ENCODE measurements at regions not wholly inside any gene's neighbourhood (a gene's known extent, or its start where the extent isn't known, plus 50 kb on each side); places are given as distances from the start of the nearest gene placed in this dataset.
"Not testable (repeated sequence)": the region's sequence is repeated elsewhere in the genome, so short reads cannot be mapped to it uniquely, and the experiment has no call there.

- Histone ChIP-seq H3K27me3 (ENCODE audit: insufficient read depth, low read length) (no peaks in the 10 kb centered on the region), H3K79me2 (ENCODE audit: control insufficient read depth, insufficient read depth, low read length, unreplicated experiment) (no peaks in the 10 kb centered on the region), H2AFZ (ENCODE audit: low read length, unreplicated experiment) (no peak overlapping the region), H3K4me1 (ENCODE audit: control insufficient read depth, insufficient read depth, low read length, unreplicated experiment) (peaks cover 9% of the 10 kb centered on the region), H3K27ac (ENCODE audit: low read depth, low read length) (no peak overlapping the region), H3K36me3 (ENCODE audit: insufficient read depth, low read length) (no peaks in the 10 kb centered on the region), H3K4me3 (ENCODE audit: low read depth, low read length) (no peak overlapping the region)
Observed at GRCh38 chr5:143635146-143635752, 176.7 kb upstream of the HMHB1 start.

- no peaks in the 10 kb centered on the region for H3K36me3 ChIP-seq (ENCODE audit: insufficient read depth, low read length)
- H3K27ac ChIP-seq (ENCODE audit: low read depth, low read length): no peak overlapping the region
- no peak overlapping the region for H3K4me3 ChIP-seq (ENCODE audit: low read depth, low read length)
- H2AFZ ChIP-seq (ENCODE audit: low read length, unreplicated experiment): no peak overlapping the region
- peaks cover 14% of the 10 kb centered on the region for H3K4me1 ChIP-seq (ENCODE audit: control insufficient read depth, insufficient read depth, low read length, unreplicated experiment)
- no peaks in the 10 kb centered on the region for H3K79me2 ChIP-seq (ENCODE audit: control insufficient read depth, insufficient read depth, low read length, unreplicated experiment)
- no peaks in the 10 kb centered on the region for H3K27me3 ChIP-seq (ENCODE audit: insufficient read depth, low read length)
Observed at GRCh38 chr5:143634689-143635088, 177.3 kb upstream of the HMHB1 start.

GRCh38 chr5:143629871-143630659 is 181.9 kb upstream of the HMHB1 start:
- peak overlapping the region; percentile 61 for H2AFZ ChIP-seq (ENCODE audit: low read length, unreplicated experiment)

GRCh38 chr5:143625048-143625447 is 186.9 kb upstream of the HMHB1 start:
- H3K27me3 ChIP-seq (ENCODE audit: insufficient read depth, low read length); H3K4me3 ChIP-seq (ENCODE audit: low read depth, low read length); H2AFZ ChIP-seq (ENCODE audit: low read length, unreplicated experiment); H3K27ac ChIP-seq (ENCODE audit: low read depth, low read length); H3K4me1 ChIP-seq (ENCODE audit: control insufficient read depth, insufficient read depth, low read length, unreplicated experiment); H3K79me2 ChIP-seq (ENCODE audit: control insufficient read depth, insufficient read depth, low read length, unreplicated experiment); H3K36me3 ChIP-seq (ENCODE audit: insufficient read depth, low read length): not testable (repeated sequence)

More at GRCh38 chr5:143629871-143630659, 181.9 kb upstream of the HMHB1 start:
- Histone ChIP-seq H3K27me3 (ENCODE audit: insufficient read depth, low read length) (no peaks in the 10 kb centered on the region), H3K4me1 (ENCODE audit: control insufficient read depth, insufficient read depth, low read length, unreplicated experiment) (peaks cover 13% of the 10 kb centered on the region), H3K36me3 (ENCODE audit: insufficient read depth, low read length) (no peaks in the 10 kb centered on the region), H3K4me3 (ENCODE audit: low read depth, low read length) (no peak overlapping the region), H3K27ac (ENCODE audit: low read depth, low read length) (peak overlapping the region; percentile 35), H3K79me2 (ENCODE audit: control insufficient read depth, insufficient read depth, low read length, unreplicated experiment) (no peaks in the 10 kb centered on the region)

- H3K36me3 ChIP-seq (ENCODE audit: insufficient read depth, low read length): no peaks in the 10 kb centered on the region
- H3K4me3 ChIP-seq (ENCODE audit: low read depth, low read length): no peak overlapping the region
- H3K4me1 ChIP-seq (ENCODE audit: control insufficient read depth, insufficient read depth, low read length, unreplicated experiment): peaks cover under 1% of the 10 kb centered on the region
- H2AFZ ChIP-seq (ENCODE audit: low read length, unreplicated experiment): no peak overlapping the region
- no peak overlapping the region for H3K27ac ChIP-seq (ENCODE audit: low read depth, low read length)
- H3K79me2 ChIP-seq (ENCODE audit: control insufficient read depth, insufficient read depth, low read length, unreplicated experiment): no peaks in the 10 kb centered on the region
- H3K27me3 ChIP-seq (ENCODE audit: insufficient read depth, low read length): no peaks in the 10 kb centered on the region
Observed at GRCh38 chr5:143624465-143624864, 187.5 kb upstream of the HMHB1 start.

GRCh38 chr5:143619040-143619439 is 192.9 kb upstream of the HMHB1 start:
- H3K27ac ChIP-seq (ENCODE audit: low read depth, low read length): no peak overlapping the region
- no peaks in the 10 kb centered on the region for H3K36me3 ChIP-seq (ENCODE audit: insufficient read depth, low read length)
- H3K27me3 ChIP-seq (ENCODE audit: insufficient read depth, low read length): no peaks in the 10 kb centered on the region
- no peak overlapping the region for H2AFZ ChIP-seq (ENCODE audit: low read length, unreplicated experiment)
- H3K79me2 ChIP-seq (ENCODE audit: control insufficient read depth, insufficient read depth, low read length, unreplicated experiment): no peaks in the 10 kb centered on the region
- H3K4me1 ChIP-seq (ENCODE audit: control insufficient read depth, insufficient read depth, low read length, unreplicated experiment): no peaks in the 10 kb centered on the region
- no peak overlapping the region for H3K4me3 ChIP-seq (ENCODE audit: low read depth, low read length)

GRCh38 chr5:143618141-143618540 is 193.8 kb upstream of the HMHB1 start:
- Histone ChIP-seq H3K4me1 (ENCODE audit: control insufficient read depth, insufficient read depth, low read length, unreplicated experiment) (no peaks in the 10 kb centered on the region), H2AFZ (ENCODE audit: low read length, unreplicated experiment) (no peak overlapping the region), H3K27me3 (ENCODE audit: insufficient read depth, low read length) (no peaks in the 10 kb centered on the region), H3K79me2 (ENCODE audit: control insufficient read depth, insufficient read depth, low read length, unreplicated experiment) (no peaks in the 10 kb centered on the region), H3K36me3 (ENCODE audit: insufficient read depth, low read length) (no peaks in the 10 kb centered on the region), H3K27ac (ENCODE audit: low read depth, low read length) (no peak overlapping the region), H3K4me3 (ENCODE audit: low read depth, low read length) (no peak overlapping the region)

- no peaks in the 10 kb centered on the region for H3K27me3 ChIP-seq (ENCODE audit: insufficient read depth, low read length)
- no peak overlapping the region for H3K4me3 ChIP-seq (ENCODE audit: low read depth, low read length)
- H2AFZ ChIP-seq (ENCODE audit: low read length, unreplicated experiment): no peak overlapping the region
- no peaks in the 10 kb centered on the region for H3K4me1 ChIP-seq (ENCODE audit: control insufficient read depth, insufficient read depth, low read length, unreplicated experiment)
- H3K79me2 ChIP-seq (ENCODE audit: control insufficient read depth, insufficient read depth, low read length, unreplicated experiment): no peaks in the 10 kb centered on the region
- no peak overlapping the region for H3K27ac ChIP-seq (ENCODE audit: low read depth, low read length)
- H3K36me3 ChIP-seq (ENCODE audit: insufficient read depth, low read length): no peaks in the 10 kb centered on the region
Observed at GRCh38 chr5:143614831-143615230, 197.1 kb upstream of the HMHB1 start.

GRCh38 chr5:143613329-143613728 is 198.6 kb upstream of the HMHB1 start:
- no peak overlapping the region for H3K4me3 ChIP-seq (ENCODE audit: low read depth, low read length)
- no peak overlapping the region for H2AFZ ChIP-seq (ENCODE audit: low read length, unreplicated experiment)
- H3K27me3 ChIP-seq (ENCODE audit: insufficient read depth, low read length): no peaks in the 10 kb centered on the region
- no peaks in the 10 kb centered on the region for H3K36me3 ChIP-seq (ENCODE audit: insufficient read depth, low read length)
- no peak overlapping the region for H3K27ac ChIP-seq (ENCODE audit: low read depth, low read length)
- no peaks in the 10 kb centered on the region for H3K79me2 ChIP-seq (ENCODE audit: control insufficient read depth, insufficient read depth, low read length, unreplicated experiment)
- no peaks in the 10 kb centered on the region for H3K4me1 ChIP-seq (ENCODE audit: control insufficient read depth, insufficient read depth, low read length, unreplicated experiment)

GRCh38 chr5:143610946-143611345 is 201.0 kb upstream of the HMHB1 start:
- H3K27me3 ChIP-seq (ENCODE audit: insufficient read depth, low read length): no peaks in the 10 kb centered on the region
- no peak overlapping the region for H2AFZ ChIP-seq (ENCODE audit: low read length, unreplicated experiment)
- H3K79me2 ChIP-seq (ENCODE audit: control insufficient read depth, insufficient read depth, low read length, unreplicated experiment): no peaks in the 10 kb centered on the region
- no peak overlapping the region for H3K4me3 ChIP-seq (ENCODE audit: low read depth, low read length)
- H3K36me3 ChIP-seq (ENCODE audit: insufficient read depth, low read length): no peaks in the 10 kb centered on the region
- no peak overlapping the region for H3K27ac ChIP-seq (ENCODE audit: low read depth, low read length)
- no peaks in the 10 kb centered on the region for H3K4me1 ChIP-seq (ENCODE audit: control insufficient read depth, insufficient read depth, low read length, unreplicated experiment)

All from ACC112 (cell line).